ENCODE measurements at regions not wholly inside any gene's neighbourhood (a gene's known extent, or its start where the extent isn't known, plus 50 kb on each side); places are given as distances from the start of the nearest gene placed in this dataset.
A peak's percentile ranks its signal among the peaks of the same experiment; 100 is the strongest.

DNA sequence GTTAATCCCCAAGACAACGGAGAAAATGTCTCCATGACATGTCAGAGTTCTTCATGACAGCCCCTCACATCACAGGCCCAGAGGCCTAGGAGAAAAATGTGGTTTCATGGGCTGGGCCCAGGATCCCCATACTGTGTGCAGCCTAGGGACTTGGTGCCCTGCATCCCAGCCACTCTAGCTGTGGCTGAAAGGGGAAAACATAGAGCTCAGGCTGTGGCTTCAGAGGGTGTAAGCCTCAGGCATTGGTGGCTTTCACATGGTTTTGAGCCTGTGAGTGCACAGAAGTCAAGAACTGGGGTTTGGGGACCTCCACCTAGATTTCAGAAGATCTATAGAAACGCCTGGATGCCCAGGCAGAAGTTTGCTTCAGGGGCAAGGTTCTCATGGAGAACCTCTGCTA, 122.8 kb downstream of the FHL5 start:
- no peak for DNase-seq
- TF ChIP-seq, protein P1, sequence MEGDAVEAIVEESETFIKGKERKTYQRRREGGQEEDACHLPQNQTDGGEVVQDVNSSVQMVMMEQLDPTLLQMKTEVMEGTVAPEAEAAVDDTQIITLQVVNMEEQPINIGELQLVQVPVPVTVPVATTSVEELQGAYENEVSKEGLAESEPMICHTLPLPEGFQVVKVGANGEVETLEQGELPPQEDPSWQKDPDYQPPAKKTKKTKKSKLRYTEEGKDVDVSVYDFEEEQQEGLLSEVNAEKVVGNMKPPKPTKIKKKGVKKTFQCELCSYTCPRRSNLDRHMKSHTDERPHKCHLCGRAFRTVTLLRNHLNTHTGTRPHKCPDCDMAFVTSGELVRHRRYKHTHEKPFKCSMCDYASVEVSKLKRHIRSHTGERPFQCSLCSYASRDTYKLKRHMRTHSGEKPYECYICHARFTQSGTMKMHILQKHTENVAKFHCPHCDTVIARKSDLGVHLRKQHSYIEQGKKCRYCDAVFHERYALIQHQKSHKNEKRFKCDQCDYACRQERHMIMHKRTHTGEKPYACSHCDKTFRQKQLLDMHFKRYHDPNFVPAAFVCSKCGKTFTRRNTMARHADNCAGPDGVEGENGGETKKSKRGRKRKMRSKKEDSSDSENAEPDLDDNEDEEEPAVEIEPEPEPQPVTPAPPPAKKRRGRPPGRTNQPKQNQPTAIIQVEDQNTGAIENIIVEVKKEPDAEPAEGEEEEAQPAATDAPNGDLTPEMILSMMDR (IDR thresholded peaks at IDR 0.05; ENCODE audit: partially characterized antibody, unreplicated experiment): no peak
- peaks cover 10% of the 10 kb centered on the region for H3K9me3 Mint-ChIP-seq (ENCODE audit: unreplicated experiment)
- H3K4me3 Mint-ChIP-seq (ENCODE audit: unreplicated experiment): no peak overlapping the region
- peaks cover 1% of the 10 kb centered on the region for H3K27me3 Mint-ChIP-seq (ENCODE audit: unreplicated experiment)
- H3K27ac Mint-ChIP-seq (ENCODE audit: unreplicated experiment): no peak overlapping the region
- peaks cover 36% of the 10 kb centered on the region for H3K4me1 Mint-ChIP-seq (ENCODE audit: low read depth, unreplicated experiment)
- H3K36me3 Mint-ChIP-seq (ENCODE audit: unreplicated experiment): peaks cover 22% of the 10 kb centered on the region

GRCh38 chr6:96683819-96684528, 121.0 kb downstream of the FHL5 start:
- H3K27ac Mint-ChIP-seq (ENCODE audit: unreplicated experiment): peak overlapping the region; percentile 40
- DNase-seq: peak; percentile 31
- peaks cover 33% of the 10 kb centered on the region for H3K36me3 Mint-ChIP-seq (ENCODE audit: unreplicated experiment)
- TF ChIP-seq, protein P1 (IDR thresholded peaks at IDR 0.05; ENCODE audit: partially characterized antibody, unreplicated experiment): no peak
- peaks cover 9% of the 10 kb centered on the region for H3K9me3 Mint-ChIP-seq (ENCODE audit: unreplicated experiment)
- peaks cover 32% of the 10 kb centered on the region for H3K4me1 Mint-ChIP-seq (ENCODE audit: low read depth, unreplicated experiment)
- peaks cover 1% of the 10 kb centered on the region for H3K27me3 Mint-ChIP-seq (ENCODE audit: unreplicated experiment)
- peak overlapping the region; percentile 68 for H3K4me3 Mint-ChIP-seq (ENCODE audit: unreplicated experiment)

GRCh38 chr6:96682017-96682416, 119.1 kb downstream of the FHL5 start:
- no peak overlapping the region for H3K27ac Mint-ChIP-seq (ENCODE audit: unreplicated experiment)
- H3K9me3 Mint-ChIP-seq (ENCODE audit: unreplicated experiment): peaks cover 9% of the 10 kb centered on the region
- TF ChIP-seq, protein P1 (IDR thresholded peaks at IDR 0.05; ENCODE audit: partially characterized antibody, unreplicated experiment): no peak
- DNase-seq: no peak
- peaks cover 28% of the 10 kb centered on the region for H3K4me1 Mint-ChIP-seq (ENCODE audit: low read depth, unreplicated experiment)
- no peaks in the 10 kb centered on the region for H3K27me3 Mint-ChIP-seq (ENCODE audit: unreplicated experiment)
- no peak overlapping the region for H3K4me3 Mint-ChIP-seq (ENCODE audit: unreplicated experiment)
- peaks cover 26% of the 10 kb centered on the region for H3K36me3 Mint-ChIP-seq (ENCODE audit: unreplicated experiment)

- no peak for DNase-seq
- H3K4me1 Mint-ChIP-seq (ENCODE audit: low read depth, unreplicated experiment): peaks cover 8% of the 10 kb centered on the region
- H3K27ac Mint-ChIP-seq (ENCODE audit: unreplicated experiment): no peak overlapping the region
- H3K36me3 Mint-ChIP-seq (ENCODE audit: unreplicated experiment): peaks cover 11% of the 10 kb centered on the region
- no peak overlapping the region for H3K4me3 Mint-ChIP-seq (ENCODE audit: unreplicated experiment)
- peaks cover 9% of the 10 kb centered on the region for H3K9me3 Mint-ChIP-seq (ENCODE audit: unreplicated experiment)
- TF ChIP-seq, protein P1 (IDR thresholded peaks at IDR 0.05; ENCODE audit: partially characterized antibody, unreplicated experiment): no peak
- no peaks in the 10 kb centered on the region for H3K27me3 Mint-ChIP-seq (ENCODE audit: unreplicated experiment)
Measured at GRCh38 chr6:96675597-96675996, 112.7 kb downstream of the FHL5 start.
